ENCODE measurements at regions not wholly inside any gene's neighbourhood (a gene's known extent, or its start where the extent isn't known, plus 50 kb on each side); places are given as distances from the start of the nearest gene placed in this dataset.
A peak's percentile ranks its signal among the peaks of the same experiment; 100 is the strongest.

GRCh38 chr6:105501246-105501645 lies 98.4 kb upstream of the PREP start (continued):
- TF ChIP-seq ZNF462 (CRISPR knock-in tag; IDR thresholded peaks at IDR 0.05) (no peak), STAT1 (IDR thresholded peaks at IDR 0.05; ENCODE audit: unreplicated experiment) (no peak), NANOG (IDR thresholded peaks at IDR 0.05; ENCODE audit: borderline replicate concordance) (no peak), ZNF331 (CRISPR knock-in tag; IDR thresholded peaks at IDR 0.05; ENCODE audit: low read depth) (no peak)

GRCh38 chr6:105500693-105501092 lies 97.8 kb upstream of the PREP start:
- no peaks in the 10 kb centered on the region for H3K36me3 ChIP-seq (ENCODE audit: insufficient read depth)
- H3K27ac Mint-ChIP-seq: no peak overlapping the region
- no peaks in the 10 kb centered on the region for H3K27me3 Mint-ChIP-seq (ENCODE audit: insufficient read depth, low read depth, poor library complexity)
- no peak overlapping the region for H2AFZ ChIP-seq
- no peaks in the 10 kb centered on the region for H3K27me3 ChIP-seq (ENCODE audit: insufficient read depth)
- ATAC-seq (peak; percentile 67), DNase-seq (ENCODE audit: low spot score) (peak; percentile 43)
- H3F3A ChIP-seq (replicated peaks; ENCODE audit: low read depth): no peaks in the 10 kb centered on the region
- H3K4me1 ChIP-seq (ENCODE audit: insufficient read depth): no peaks in the 10 kb centered on the region
- no peak overlapping the region for H3K4me3 ChIP-seq
- H3K4me2 ChIP-seq: no peak overlapping the region
- no peak overlapping the region for H3K4me3 Mint-ChIP-seq
- TF ChIP-seq JUNB (IDR thresholded peaks at IDR 0.05; ENCODE audit: unreplicated experiment): no peak
- TF ChIP-seq CTCF (conservative IDR thresholded peaks at IDR 0.05; ENCODE audit: low read depth in 2 of 2): peak; percentile 27 to 33
- no peaks in the 10 kb centered on the region for H4K20me1 ChIP-seq (replicated peaks; ENCODE audit: insufficient read depth)
- no peak overlapping the region for H3K27ac ChIP-seq (ENCODE audit: low read depth)
- no peaks in the 10 kb centered on the region for H3K9me3 Mint-ChIP-seq
- H3K79me2 ChIP-seq (replicated peaks; ENCODE audit: insufficient read depth): no peaks in the 10 kb centered on the region
- H3K4me1 Mint-ChIP-seq: no peaks in the 10 kb centered on the region
- H3K36me3 Mint-ChIP-seq (ENCODE audit: low read depth): no peaks in the 10 kb centered on the region
- H3K9me2 ChIP-seq (ENCODE audit: insufficient read depth): peaks cover 10% of the 10 kb centered on the region
